CD1c-positive myeloid dendritic cell (primary cell): ENCODE measurements at regions not wholly inside any gene's neighbourhood (a gene's known extent, or its start where the extent isn't known, plus 50 kb on each side); places are given as distances from the start of the nearest gene placed in this dataset.
"Not testable (repeated sequence)": the region's sequence is repeated elsewhere in the genome, so short reads cannot be mapped to it uniquely, and the experiment has no call there.

Source experiments
- DNase-seq: peaks from one replicate; pipeline ENCODE4 v3.0.0-alpha.2; 2016; ENCODE audit errors: extremely low spot score

DNA sequence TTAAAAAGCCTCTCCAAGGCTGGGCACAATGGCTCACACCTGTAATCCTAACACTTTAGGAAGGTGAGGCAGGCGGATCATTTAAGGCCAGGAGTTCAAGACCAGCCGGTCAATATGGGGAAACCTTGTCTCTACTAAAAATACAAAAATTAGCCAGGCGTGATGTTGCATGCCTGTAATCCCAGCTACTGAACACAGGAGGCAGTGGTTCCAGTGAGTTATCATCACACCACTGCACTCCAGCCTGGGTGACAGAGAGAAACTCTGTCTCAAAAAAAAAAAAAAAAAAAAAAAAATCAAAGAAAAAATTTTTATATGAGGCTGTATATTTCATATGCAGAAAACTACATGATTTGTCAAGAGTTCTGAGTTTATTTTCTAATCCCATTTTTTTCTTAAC lies 1107.1 kb upstream of the TMPRSS15 start:
- DNase-seq: no peak

DNA sequence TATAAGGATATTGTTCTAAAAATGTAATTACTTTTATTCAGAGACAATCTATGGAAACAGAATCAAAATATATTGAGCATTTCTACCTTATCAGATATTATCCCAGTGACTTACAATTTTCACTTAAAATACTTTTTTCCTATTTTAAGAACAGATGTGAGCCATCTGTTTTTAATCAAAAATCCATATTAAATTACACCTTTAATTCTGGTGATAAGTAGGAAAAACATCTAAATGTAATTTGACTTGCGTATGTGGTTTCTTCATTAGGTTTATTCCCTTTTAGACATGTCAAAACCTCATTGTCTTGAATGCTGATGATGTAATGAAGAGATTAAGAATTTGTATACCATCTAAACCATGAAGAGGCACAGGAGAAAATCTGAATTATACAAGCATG lies 1118.8 kb upstream of the TMPRSS15 start:
- DNase-seq: no peak

DNA sequence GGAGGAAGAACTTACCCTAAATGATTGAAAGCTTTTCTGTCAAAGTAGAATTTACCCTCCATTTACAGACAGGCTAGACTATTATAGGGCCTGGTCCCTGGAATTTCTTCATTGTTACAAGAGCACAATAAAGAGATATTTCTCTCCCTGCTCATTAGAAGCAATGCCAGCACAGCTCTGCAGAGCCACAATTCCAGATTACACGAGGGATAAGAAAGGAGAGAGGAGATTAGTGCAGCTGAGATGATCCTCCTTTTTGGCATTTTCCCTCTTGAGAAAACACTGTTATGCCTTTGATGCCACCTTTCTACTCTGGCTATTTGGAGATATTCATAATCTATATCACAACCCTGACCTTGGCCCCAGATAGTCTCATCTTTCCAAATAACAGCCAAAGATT lies 1119.5 kb upstream of the TMPRSS15 start:
- DNase-seq: no peak

DNA sequence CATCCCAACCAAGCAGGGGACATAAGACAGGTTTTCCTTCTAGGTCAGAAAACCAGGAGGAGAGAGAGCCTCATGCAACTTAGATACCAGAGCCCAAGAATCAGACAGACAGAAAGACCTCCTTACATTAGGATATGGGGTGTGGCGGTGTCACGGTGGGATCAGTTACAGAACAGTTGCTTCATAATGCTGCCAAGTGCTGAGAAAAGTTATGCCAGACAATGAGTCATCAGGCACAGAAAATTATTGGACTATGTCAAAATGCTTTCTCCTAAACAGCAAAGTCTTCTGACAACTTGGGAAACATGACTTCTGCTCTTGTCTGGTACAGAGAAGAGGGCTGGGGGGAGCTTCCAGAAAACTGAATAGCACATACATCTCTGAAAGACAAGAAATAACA lies 1120.2 kb upstream of the TMPRSS15 start:
- no peak for DNase-seq

DNA sequence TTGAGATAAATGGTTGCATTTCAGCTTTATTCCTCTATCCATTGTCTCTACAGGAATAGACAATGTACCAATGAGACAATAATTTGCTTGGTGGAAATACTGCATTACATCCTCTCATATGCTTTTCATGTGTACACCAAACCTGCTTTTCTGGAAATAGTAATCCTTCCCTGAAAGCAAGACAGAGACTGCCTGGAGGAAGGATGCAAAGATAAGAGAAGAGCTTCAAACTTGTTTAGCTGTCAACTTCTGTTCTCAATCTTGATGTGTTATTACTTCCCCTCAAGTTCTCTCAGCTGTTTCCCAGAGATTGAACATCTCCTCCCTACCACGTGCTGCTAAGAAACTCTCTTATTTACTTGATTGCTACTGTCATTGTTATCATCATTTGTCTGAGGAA lies 1125.4 kb upstream of the TMPRSS15 start:
- no peak for DNase-seq

DNA sequence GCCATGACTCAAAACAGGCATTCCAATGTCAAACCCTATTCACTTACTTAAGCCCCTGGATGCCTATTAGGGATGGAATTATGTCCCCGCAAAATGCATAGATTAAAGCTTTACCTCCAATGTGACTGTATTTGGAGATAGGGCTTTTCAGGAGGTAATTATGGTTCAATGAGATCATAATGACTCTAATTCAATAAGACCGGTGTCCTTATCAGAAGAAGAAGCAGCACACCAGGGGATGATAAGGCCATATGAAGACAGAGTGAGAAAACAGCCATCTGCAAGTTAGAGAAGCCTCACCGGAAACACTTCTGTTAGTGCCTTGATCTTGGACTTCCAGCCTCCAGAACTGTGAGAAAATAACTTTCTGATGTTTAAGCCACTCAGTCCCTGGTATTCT lies 1131.8 kb upstream of the TMPRSS15 start:
- no peak for DNase-seq

DNA sequence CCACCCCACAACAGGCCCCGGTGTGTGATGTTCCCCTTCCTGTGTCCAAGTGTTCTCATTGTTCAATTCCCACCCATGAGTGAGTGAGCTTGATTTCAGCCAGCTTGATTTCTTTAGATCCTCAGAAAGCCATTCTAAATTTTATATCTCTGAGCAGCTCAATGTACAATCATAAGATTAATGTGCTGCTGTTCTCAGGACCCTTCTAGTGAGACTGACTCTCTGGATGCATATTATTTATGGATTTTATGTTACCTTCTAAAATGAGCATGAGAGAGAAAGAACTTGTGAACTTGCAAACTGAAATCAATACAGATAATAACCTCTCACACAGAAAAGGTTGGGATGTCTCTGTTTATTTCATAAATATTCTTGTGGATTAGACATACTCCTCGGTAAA lies 1133.5 kb upstream of the TMPRSS15 start:
- no peak for DNase-seq

DNA sequence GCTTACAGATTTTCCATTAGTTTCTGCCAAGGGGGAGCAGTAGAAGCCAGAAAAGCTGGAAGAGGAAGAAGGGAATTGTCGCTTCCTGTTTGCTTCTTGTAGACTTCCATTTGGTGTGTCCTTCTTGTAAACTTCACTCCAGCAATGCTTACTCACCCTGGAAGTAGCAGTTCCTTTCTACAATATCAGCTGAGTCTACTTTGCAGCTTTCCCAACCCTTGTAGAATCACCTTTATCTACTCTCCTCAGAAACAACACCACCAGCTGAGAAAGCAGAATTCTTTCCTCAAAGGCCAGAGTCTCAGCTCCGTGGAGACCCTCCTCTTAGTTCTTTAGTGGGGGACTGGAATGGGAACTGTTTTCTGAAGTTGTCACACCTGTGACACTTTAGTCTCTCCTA lies 1136.7 kb upstream of the TMPRSS15 start:
- DNase-seq: no peak

DNA sequence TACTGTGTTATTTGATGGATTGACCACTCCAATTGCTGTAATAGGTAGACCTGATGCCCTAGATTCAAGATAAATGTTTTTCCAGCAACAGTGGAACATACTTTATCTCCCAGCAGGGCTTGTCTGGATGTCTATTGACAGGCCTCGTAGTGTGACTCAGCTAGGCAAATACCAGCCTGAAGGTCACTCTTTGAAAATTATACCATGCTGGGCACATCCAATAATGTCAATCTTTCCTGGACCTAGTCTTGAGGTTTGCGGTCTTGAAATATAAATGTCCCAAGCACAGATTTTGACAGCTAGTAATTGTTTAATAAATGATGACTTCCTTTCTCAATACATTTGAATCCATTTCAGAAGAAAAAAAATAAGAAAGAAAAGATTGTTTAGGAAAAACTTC lies 1138.0 kb upstream of the TMPRSS15 start:
- DNase-seq: no peak

DNA sequence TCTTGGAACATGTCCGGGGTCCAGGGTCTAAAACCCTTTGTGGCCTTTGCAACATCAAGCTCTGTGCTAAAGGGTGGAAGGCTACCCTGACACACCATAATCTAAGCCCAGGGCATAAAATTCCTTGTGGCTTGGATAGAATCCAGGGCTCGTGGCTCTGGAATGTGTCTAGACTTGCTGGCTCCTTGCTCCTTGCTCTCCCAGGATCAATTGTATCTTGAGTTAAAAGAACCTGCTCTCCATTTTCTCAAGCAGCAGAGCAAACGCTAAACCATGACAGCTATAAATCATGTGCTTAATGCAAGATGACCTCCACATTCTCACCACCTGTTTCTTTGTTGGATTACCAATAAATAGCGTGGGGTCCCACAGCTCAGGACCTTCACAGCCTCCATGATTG lies 1140.9 kb upstream of the TMPRSS15 start:
- not testable (repeated sequence) for DNase-seq

DNA sequence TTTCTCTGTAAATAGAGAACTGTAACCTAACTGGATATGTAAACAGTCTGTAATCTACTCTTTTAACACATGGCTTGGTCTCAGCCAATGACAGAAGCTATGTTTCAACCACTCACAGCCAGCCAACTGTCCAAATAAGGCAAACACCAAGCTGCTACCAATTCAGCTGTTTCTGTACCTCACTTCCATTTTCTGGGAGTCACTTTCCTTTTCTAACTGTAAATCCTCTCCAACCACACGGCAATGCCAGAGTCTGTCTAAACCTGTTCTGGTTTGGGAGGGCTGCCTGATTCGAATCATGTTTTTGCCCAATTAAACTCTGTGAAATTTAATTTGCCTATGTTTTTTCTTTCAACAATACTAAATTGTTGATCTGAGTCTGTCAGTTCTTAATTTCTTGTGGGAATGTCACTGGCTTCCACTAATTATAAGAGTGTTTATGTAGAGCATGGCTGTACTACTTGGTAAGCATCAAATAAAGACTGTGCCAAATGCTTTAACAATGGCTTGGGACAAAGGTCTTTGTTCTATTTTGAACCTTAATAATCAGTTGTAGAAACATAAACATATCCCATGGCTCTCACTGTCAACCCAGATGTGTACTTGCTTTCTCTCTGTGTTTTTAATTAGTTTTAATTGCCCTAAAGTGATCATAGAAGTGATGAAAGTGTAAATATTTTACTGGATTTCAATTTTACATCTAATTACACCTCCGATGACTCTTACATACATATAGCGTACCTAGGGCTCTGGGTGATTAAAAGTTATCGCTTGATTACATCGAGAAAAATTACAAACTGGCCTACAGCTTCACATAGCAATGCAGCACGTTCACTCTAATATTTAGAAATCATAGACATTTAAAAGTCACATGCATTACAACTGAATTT lies 1144.6 kb upstream of the TMPRSS15 start:
- DNase-seq: no peak

DNA sequence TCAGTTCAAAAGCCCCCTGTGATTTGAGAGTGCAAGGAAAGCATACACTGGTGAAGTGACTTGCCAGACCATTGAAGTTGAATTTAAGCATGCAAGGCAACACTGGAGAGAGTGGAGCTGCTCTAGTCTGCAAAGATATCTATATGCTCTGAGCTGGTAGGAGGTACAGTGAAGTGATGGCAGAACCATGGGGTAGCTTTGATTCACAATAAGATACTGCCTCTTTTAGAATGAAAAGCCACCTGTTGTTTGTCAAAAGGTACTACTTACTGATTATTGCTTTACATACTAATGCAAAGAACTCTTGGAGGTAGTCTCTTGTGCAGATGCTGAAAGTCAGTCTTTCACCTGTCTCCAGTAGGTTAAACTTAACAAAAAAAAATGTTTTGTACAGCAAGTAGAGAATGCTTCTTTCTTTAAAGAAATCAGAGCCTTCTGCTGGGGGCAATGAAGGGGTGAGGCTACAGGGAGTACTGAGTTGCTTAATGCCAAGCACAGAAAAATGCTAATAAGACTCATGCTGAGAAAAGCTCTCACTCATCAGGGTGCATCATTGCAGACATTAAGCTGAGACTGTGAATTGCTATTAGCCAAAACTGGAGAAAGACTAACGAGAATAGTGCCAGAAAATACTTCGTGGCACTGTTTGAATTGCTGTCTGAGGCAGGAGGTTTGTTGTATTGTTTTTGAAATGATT lies 1150.5 kb upstream of the TMPRSS15 start:
- no peak for DNase-seq

DNA sequence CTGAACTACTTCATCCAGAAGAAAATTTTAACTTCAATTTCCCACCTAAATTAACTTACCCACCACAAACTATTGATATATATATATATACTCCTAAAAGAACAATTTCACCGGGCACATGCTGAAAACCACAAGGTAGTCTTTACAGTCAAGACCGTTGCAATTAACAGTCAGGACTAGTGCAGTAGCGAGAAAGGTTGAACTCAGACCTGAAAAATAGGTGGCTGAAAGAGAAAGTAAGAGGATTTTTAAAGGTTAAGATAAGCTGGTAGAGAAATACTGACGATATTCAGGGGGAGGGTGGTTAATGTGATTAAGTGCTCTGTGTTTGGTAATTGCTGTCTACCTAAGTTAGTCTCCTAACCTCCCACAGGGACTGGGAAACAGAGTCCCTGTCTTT lies 1153.5 kb upstream of the TMPRSS15 start:
- no peak for DNase-seq

DNA sequence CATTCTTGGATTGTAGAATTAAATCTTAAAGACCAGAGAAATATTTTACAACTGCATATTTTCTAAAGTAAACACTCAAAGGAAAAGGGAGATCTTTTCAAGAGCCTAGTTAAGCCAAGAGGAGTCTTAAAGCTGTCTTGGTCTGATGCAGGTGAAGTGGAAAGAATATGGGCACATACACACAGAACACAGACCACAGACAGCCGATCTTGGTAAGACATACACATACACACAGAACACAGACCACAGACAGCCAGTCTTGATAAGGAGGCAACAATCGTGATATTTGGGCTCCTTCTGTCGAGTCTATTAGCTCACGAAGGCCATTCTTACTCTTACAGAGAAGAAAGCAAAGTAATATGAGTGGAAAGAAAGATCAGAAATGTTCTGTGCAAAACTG lies 1153.9 kb upstream of the TMPRSS15 start:
- no peak for DNase-seq

DNA sequence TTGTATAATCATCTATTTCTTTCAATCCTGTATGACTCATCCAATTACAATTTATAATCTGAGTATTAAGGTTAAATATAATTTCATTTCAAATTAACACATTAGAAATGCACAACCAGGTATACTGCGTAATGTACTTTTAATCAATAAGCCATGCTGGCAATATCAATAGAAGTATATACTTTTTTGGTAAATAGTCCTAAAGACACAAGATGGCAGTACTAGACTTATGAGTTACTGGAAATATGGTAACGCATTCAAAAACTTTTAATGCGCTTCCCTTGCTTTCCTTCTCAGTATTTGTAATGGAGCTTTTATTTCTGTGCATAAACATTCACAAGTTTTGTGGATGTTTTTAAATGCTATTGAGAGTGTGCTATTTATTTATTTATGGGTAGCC lies 1162.0 kb upstream of the TMPRSS15 start:
- DNase-seq: no peak

DNA sequence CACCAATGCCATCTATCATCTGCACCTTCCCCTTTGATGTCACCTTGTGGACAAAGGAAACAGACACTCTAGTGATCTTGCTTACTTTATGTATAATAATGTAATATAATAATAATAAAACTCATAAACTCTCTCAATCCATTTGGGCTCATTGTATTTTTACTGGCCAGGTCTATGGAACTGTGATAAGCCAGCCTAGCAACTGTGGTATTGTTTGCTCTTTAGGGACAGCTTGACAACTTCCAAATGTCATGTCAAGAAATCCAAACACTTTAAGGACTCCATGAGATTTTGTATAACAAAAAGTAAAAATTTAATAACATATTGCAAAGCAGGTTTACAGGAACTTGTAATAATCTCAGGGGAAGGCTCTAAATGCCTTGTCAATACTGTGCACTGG lies 1163.4 kb upstream of the TMPRSS15 start:
- DNase-seq: no peak

DNA sequence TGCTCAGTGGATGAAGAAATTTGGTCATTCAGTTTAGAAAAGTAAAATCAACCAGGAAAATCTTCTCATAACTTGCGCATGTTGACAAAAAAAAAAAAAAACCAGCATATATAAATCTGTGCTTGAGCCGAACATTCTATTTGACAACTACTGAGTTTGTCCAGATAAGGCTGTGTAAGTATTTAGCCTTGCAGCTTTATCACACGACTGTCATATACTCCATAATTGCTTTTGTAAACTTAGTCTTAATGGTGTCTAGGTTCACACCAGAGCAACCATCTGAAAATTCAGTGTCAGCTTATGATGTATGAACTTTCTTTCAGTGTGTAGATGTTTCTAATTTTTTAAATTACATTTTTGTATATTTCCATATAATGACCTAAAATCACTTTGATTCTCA lies 1173.8 kb upstream of the TMPRSS15 start:
- no peak for DNase-seq

DNA sequence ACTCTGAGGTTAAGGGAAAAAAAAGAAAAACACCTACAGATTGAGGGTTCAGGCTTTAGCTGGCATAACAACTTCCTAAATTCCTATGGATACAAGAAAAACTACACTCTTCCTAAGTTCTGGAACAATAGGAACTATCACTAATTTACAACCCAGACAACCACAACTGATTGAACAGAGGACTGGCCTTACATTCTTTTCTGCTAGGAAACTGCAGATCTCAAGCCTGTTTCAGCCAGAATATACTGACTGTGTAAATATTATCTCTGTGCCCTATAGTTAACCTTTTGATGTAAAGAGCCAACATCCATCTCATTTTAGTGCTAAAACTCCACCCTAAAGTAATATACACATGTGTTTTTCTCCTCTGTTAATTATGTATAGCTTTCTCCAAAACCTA lies 1186.5 kb upstream of the TMPRSS15 start:
- DNase-seq: no peak

DNA sequence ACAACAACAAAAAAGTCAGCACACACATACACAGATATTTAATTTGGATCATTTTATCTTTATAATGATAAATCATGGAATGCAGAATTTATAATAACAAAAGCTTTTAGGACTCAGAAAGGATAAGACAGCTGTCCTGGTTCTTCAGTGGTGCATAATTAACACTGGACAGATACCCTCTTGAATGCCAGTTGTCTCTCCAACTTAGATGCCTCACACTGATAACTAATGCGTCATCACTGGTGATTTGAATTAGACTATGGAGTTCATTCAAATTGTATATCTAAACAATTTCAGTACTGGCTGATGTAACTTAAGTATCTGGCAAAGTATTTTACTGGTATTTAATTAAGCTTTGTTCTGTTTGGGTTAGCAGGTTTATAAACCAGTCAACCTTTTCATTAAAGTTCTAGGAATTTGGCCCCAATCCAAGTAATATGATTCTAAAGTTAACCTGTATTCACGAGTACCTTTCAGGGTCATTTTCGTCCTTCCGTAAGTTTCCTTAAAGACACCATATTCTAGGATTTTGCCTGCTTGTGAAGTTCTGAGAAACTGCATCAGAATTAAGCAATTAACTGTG lies 1199.5 kb upstream of the TMPRSS15 start:
- no peak for DNase-seq

DNA sequence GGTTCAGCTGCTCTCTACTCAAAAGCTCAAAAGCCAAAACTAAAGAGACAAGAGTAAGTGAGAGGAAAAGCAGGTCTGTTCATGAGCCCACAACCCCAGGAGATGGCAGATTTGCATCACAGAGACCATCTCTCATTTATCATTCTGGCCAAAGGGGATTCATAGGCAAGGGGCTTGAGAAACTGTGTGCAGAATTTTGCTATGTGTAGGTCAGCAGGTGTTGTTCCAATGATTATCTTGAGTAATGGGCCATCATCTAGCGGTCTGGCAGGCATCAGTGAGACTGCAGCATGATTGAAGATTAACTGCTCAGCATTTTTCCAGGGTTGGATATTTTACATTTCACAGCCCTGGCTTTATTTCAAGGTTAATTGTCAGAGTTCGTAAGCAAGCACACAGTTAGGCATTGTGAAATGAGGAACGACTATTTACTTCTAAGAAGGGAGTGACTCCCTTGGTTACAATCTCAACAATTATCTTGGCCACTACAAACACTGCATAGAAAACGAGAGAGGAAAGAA lies 1204.6 kb upstream of the TMPRSS15 start:
- no peak for DNase-seq

DNA sequence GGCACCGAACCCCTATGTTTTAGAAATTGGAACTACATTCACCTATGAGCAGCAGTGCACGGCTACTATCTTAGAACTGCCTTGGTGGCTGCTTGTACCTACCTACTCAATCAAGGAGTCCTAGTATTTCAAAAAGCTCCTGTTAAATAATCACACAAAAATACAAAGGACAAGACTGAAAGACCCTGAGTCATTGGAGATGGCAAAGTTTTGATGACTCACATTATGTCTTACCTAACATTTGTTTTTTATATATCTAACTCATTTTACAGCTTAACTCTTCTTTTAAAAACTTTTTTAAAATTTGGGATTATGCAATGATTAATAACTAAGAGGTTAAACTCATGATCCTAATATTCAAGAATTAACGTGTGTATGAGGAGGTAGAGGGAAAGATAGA lies 1206.0 kb upstream of the TMPRSS15 start:
- DNase-seq: no peak

DNA sequence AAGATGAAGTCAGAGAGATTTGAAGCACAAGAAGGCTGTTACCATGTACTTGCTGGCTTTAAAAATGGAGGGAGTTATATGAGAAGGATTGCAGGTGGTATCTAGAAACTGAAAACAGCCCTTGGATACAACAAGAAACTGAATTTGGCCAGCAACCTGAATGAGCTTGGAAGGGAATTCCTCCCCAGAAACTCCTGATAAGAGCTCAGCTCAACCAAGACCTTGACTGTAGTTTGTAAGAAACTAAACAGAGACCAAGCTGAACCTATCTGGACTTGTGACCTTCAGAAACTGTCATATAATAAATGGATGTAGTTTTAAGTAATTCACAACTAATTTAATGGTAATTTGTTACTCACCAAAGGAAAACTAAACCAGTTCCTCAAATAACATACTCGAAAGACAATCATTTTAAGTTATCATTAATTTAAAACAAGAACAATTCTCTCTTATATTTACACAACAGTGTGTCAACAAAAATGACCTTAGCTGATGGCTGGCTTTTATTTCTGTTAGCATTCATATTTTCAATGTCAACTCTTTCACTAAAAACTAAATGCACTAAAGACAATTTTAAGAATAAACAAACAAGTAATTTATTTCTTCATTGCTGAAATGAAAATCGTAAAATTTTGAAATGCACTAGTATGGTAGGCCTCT lies 1218.4 kb upstream of the TMPRSS15 start:
- no peak for DNase-seq
